HG03342 (cell line): ENCODE measurements at regions not wholly inside any gene's neighbourhood (a gene's known extent, or its start where the extent isn't known, plus 50 kb on each side); places are given as distances from the start of the nearest gene placed in this dataset.
A peak's percentile ranks its signal among the peaks of the same experiment; 100 is the strongest.
"Not testable (repeated sequence)": the region's sequence is repeated elsewhere in the genome, so short reads cannot be mapped to it uniquely, and the experiment has no call there.

Experiments used
- ATAC-seq: cut with Tn5 transposase; IDR thresholded peaks from one replicate; pipeline ENCODE4 v1.9.1; 2021; ENCODE audit warnings: mild to moderate bottlenecking, moderate library complexity; ENCODE audit not compliant: unreplicated experiment

GRCh38 chr6:112457886-112458285 is 110.8 kb downstream of the RFPL4B start:
- ATAC-seq, result no peak

- ATAC-seq, result no peak
Measured at GRCh38 chr6:112459758-112460304, 112.7 kb downstream of the RFPL4B start.

GRCh38 chr6:112464901-112465665 is 118.0 kb downstream of the RFPL4B start:
- no peak for ATAC-seq

GRCh38 chr6:112466373-112467151 is 119.4 kb downstream of the RFPL4B start:
- peak; percentile 79 for ATAC-seq

- no peak for ATAC-seq
Measured at GRCh38 chr6:112468359-112468758, 121.2 kb downstream of the RFPL4B start.

GRCh38 chr6:112469306-112469705 is 122.2 kb downstream of the RFPL4B start:
- ATAC-seq, result no peak

GRCh38 chr6:112470376-112470775 is 123.2 kb downstream of the RFPL4B start:
- ATAC-seq, result no peak

- ATAC-seq, result no peak
Measured at GRCh38 chr6:112470950-112471349, 123.8 kb downstream of the RFPL4B start.

GRCh38 chr6:112475083-112475482 is 128.0 kb downstream of the RFPL4B start:
- ATAC-seq, result no peak

- no peak for ATAC-seq
Measured at GRCh38 chr6:112477125-112477524, 130.0 kb downstream of the RFPL4B start.

GRCh38 chr6:112478036-112478435 is 130.9 kb downstream of the RFPL4B start:
- ATAC-seq, result no peak

GRCh38 chr6:112479975-112480374 is 132.8 kb downstream of the RFPL4B start:
- ATAC-seq, result not testable (repeated sequence)

- no peak for ATAC-seq
Measured at GRCh38 chr6:112480553-112480952, 133.4 kb downstream of the RFPL4B start.

GRCh38 chr6:112481211-112481610 is 134.1 kb downstream of the RFPL4B start:
- ATAC-seq, result no peak

- no peak for ATAC-seq
Measured at GRCh38 chr6:112482373-112482772, 135.2 kb downstream of the RFPL4B start.

- ATAC-seq, result no peak
Measured at GRCh38 chr6:112485120-112485826, 138.1 kb downstream of the RFPL4B start.

GRCh38 chr6:112485827-112486212 is 138.7 kb downstream of the RFPL4B start:
- no peak for ATAC-seq

- ATAC-seq, result no peak
Measured at GRCh38 chr6:112486454-112486853, 139.3 kb downstream of the RFPL4B start.

- no peak for ATAC-seq
Measured at GRCh38 chr6:112488238-112488637, 141.1 kb downstream of the RFPL4B start.

GRCh38 chr6:112501705-112502104 is 154.6 kb downstream of the RFPL4B start:
- no peak for ATAC-seq

GRCh38 chr6:112502351-112503090 is 155.4 kb downstream of the RFPL4B start:
- ATAC-seq, result no peak
